ENCODE measurements at regions not wholly inside any gene's neighbourhood (a gene's known extent, or its start where the extent isn't known, plus 50 kb on each side); places are given as distances from the start of the nearest gene placed in this dataset.

GRCh38 chrX:139079789-139080188, 368.3 kb upstream of the FGF13 start:
- TF ChIP-seq ZBTB33 (CRISPR knock-in tag; IDR thresholded peaks at IDR 0.05) (no peak), POLR2A (conservative IDR thresholded peaks at IDR 0.05) (no peak), CTBP1 (IDR thresholded peaks at IDR 0.05; ENCODE audit: borderline replicate concordance) (no peak), KDM1A (IDR thresholded peaks at IDR 0.05) (no peak)
- TF ChIP-seq, protein P1, sequence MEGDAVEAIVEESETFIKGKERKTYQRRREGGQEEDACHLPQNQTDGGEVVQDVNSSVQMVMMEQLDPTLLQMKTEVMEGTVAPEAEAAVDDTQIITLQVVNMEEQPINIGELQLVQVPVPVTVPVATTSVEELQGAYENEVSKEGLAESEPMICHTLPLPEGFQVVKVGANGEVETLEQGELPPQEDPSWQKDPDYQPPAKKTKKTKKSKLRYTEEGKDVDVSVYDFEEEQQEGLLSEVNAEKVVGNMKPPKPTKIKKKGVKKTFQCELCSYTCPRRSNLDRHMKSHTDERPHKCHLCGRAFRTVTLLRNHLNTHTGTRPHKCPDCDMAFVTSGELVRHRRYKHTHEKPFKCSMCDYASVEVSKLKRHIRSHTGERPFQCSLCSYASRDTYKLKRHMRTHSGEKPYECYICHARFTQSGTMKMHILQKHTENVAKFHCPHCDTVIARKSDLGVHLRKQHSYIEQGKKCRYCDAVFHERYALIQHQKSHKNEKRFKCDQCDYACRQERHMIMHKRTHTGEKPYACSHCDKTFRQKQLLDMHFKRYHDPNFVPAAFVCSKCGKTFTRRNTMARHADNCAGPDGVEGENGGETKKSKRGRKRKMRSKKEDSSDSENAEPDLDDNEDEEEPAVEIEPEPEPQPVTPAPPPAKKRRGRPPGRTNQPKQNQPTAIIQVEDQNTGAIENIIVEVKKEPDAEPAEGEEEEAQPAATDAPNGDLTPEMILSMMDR (IDR thresholded peaks at IDR 0.05 in 2 of 3, conservative IDR thresholded peaks at IDR 0.05 in 1 of 3; ENCODE audit: insufficient read depth in 2 of 3, low read depth in 1 of 3, low read length in 3 of 3) = no peak
- TF ChIP-seq, protein P2, sequence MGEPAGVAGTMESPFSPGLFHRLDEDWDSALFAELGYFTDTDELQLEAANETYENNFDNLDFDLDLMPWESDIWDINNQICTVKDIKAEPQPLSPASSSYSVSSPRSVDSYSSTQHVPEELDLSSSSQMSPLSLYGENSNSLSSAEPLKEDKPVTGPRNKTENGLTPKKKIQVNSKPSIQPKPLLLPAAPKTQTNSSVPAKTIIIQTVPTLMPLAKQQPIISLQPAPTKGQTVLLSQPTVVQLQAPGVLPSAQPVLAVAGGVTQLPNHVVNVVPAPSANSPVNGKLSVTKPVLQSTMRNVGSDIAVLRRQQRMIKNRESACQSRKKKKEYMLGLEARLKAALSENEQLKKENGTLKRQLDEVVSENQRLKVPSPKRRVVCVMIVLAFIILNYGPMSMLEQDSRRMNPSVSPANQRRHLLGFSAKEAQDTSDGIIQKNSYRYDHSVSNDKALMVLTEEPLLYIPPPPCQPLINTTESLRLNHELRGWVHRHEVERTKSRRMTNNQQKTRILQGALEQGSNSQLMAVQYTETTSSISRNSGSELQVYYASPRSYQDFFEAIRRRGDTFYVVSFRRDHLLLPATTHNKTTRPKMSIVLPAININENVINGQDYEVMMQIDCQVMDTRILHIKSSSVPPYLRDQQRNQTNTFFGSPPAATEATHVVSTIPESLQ (CRISPR knock-in tag; IDR thresholded peaks at IDR 0.05) = no peak
